ENCODE measurements at regions not wholly inside any gene's neighbourhood (a gene's known extent, or its start where the extent isn't known, plus 50 kb on each side); places are given as distances from the start of the nearest gene placed in this dataset.

DNA sequence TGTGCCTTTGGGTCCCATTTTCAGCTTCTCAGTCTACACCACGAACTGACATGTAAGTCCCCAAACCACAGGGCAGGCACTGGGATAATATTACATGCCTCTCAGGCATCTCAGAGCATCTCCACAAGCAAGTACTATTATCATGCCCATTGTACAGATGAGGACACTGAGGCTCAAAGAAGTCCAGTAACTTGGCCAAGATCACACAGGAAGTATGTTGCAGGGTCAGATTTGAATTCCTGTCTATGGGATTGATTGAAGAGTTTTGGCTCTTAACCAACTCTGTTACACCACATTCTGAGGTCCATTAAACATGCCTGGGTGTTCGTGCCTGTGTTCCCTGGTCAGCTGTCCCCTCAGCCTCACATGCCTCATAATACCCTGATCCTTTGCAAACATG, 319.8 kb downstream of the FOXO1 start:
- TF ChIP-seq, protein P1, sequence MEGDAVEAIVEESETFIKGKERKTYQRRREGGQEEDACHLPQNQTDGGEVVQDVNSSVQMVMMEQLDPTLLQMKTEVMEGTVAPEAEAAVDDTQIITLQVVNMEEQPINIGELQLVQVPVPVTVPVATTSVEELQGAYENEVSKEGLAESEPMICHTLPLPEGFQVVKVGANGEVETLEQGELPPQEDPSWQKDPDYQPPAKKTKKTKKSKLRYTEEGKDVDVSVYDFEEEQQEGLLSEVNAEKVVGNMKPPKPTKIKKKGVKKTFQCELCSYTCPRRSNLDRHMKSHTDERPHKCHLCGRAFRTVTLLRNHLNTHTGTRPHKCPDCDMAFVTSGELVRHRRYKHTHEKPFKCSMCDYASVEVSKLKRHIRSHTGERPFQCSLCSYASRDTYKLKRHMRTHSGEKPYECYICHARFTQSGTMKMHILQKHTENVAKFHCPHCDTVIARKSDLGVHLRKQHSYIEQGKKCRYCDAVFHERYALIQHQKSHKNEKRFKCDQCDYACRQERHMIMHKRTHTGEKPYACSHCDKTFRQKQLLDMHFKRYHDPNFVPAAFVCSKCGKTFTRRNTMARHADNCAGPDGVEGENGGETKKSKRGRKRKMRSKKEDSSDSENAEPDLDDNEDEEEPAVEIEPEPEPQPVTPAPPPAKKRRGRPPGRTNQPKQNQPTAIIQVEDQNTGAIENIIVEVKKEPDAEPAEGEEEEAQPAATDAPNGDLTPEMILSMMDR (IDR thresholded peaks at IDR 0.05) = no peak
- TF ChIP-seq JUN (CRISPR knock-in tag; IDR thresholded peaks at IDR 0.05) (no peak), IRF2 (CRISPR knock-in tag; IDR thresholded peaks at IDR 0.05; ENCODE audit: borderline replicate concordance, low read depth) (no peak)
